ENCODE measurements at regions not wholly inside any gene's neighbourhood (a gene's known extent, or its start where the extent isn't known, plus 50 kb on each side); places are given as distances from the start of the nearest gene placed in this dataset.

- H3K4me1 ChIP-seq, result no peaks in the 10 kb centered on the region
- TF ChIP-seq CTCF (IDR thresholded peaks at IDR 0.05) (no peak), POLR2AphosphoS5 (IDR thresholded peaks at IDR 0.05; ENCODE audit: insufficient read depth in 1 of 2, low read depth in 1 of 2) (no peak), POLR2A (IDR thresholded peaks at IDR 0.05) (no peak)
- intact Hi-C loops (cut with DNase I), result no loop called here
- no peak overlapping the region for H3K27ac ChIP-seq
- no peaks in the 10 kb centered on the region for H3K27me3 ChIP-seq
- no peak overlapping the region for H3K4me3 ChIP-seq
- H3K36me3 ChIP-seq, result no peaks in the 10 kb centered on the region
- H3K9me3 ChIP-seq, result no peaks in the 10 kb centered on the region
- DNase-seq (ENCODE audit: extremely low spot score in 2 of 2), result no peak
Measured at GRCh38 chr4:170336238-170336775, 246.6 kb upstream of the AADAT start.

- Histone ChIP-seq H3K4me1 (no peaks in the 10 kb centered on the region), H3K4me3 (no peak overlapping the region), H3K27me3 (no peaks in the 10 kb centered on the region), H3K36me3 (no peaks in the 10 kb centered on the region), H3K9me3 (no peaks in the 10 kb centered on the region), H3K27ac (no peak overlapping the region)
- TF ChIP-seq POLR2AphosphoS5 (IDR thresholded peaks at IDR 0.05; ENCODE audit: insufficient read depth in 1 of 2, low read depth in 1 of 2) (no peak), POLR2A (IDR thresholded peaks at IDR 0.05) (no peak), CTCF (IDR thresholded peaks at IDR 0.05) (no peak)
- DNase-seq (ENCODE audit: extremely low spot score in 2 of 2), result no peak
- intact Hi-C loops (cut with DNase I), result no loop called here
Measured at GRCh38 chr4:170325599-170325998, 235.8 kb upstream of the AADAT start.

- TF ChIP-seq CTCF (IDR thresholded peaks at IDR 0.05) (no peak), POLR2AphosphoS5 (IDR thresholded peaks at IDR 0.05; ENCODE audit: insufficient read depth in 1 of 2, low read depth in 1 of 2) (no peak), POLR2A (IDR thresholded peaks at IDR 0.05) (no peak)
- H3K4me1 ChIP-seq, result no peaks in the 10 kb centered on the region
- H3K9me3 ChIP-seq, result no peaks in the 10 kb centered on the region
- H3K27me3 ChIP-seq, result no peaks in the 10 kb centered on the region
- no peak for DNase-seq (ENCODE audit: extremely low spot score in 2 of 2)
- intact Hi-C loops (cut with DNase I), result no loop called here
- no peak overlapping the region for H3K27ac ChIP-seq
- no peak overlapping the region for H3K4me3 ChIP-seq
- H3K36me3 ChIP-seq, result no peaks in the 10 kb centered on the region
Measured at GRCh38 chr4:170323623-170324022, 233.9 kb upstream of the AADAT start.

- Histone ChIP-seq H3K4me3 (no peak overlapping the region), H3K9me3 (no peaks in the 10 kb centered on the region), H3K27ac (no peak overlapping the region), H3K4me1 (no peaks in the 10 kb centered on the region), H3K36me3 (no peaks in the 10 kb centered on the region), H3K27me3 (no peaks in the 10 kb centered on the region)
- DNase-seq (ENCODE audit: extremely low spot score in 2 of 2), result no peak
- intact Hi-C loops (cut with DNase I), result no loop called here
- TF ChIP-seq POLR2AphosphoS5 (IDR thresholded peaks at IDR 0.05; ENCODE audit: insufficient read depth in 1 of 2, low read depth in 1 of 2) (no peak), POLR2A (IDR thresholded peaks at IDR 0.05) (no peak), CTCF (IDR thresholded peaks at IDR 0.05) (no peak)
Measured at GRCh38 chr4:170307182-170307581, 217.4 kb upstream of the AADAT start.

- TF ChIP-seq CTCF (IDR thresholded peaks at IDR 0.05) (no peak), POLR2A (IDR thresholded peaks at IDR 0.05) (no peak), POLR2AphosphoS5 (IDR thresholded peaks at IDR 0.05; ENCODE audit: insufficient read depth in 1 of 2, low read depth in 1 of 2) (no peak)
- no peak for DNase-seq (ENCODE audit: extremely low spot score in 2 of 2)
- H3K4me3 ChIP-seq, result no peak overlapping the region
- H3K27me3 ChIP-seq, result no peaks in the 10 kb centered on the region
- H3K9me3 ChIP-seq, result no peaks in the 10 kb centered on the region
- no peaks in the 10 kb centered on the region for H3K4me1 ChIP-seq
- H3K36me3 ChIP-seq, result no peaks in the 10 kb centered on the region
- H3K27ac ChIP-seq, result no peak overlapping the region
- intact Hi-C loops (cut with DNase I), result no loop called here
Measured at GRCh38 chr4:170306208-170306607, 216.5 kb upstream of the AADAT start.
